Activated CD8-positive, alpha-beta T cell treated with anti-CD3 and anti-CD28 coated beads, Interleukin-2, amount 10 ng/mL, durations not matched to agents 7 days and 5 days (primary cell): ENCODE measurements at regions not wholly inside any gene's neighbourhood (a gene's known extent, or its start where the extent isn't known, plus 50 kb on each side); places are given as distances from the start of the nearest gene placed in this dataset.
"Not testable (repeated sequence)": the region's sequence is repeated elsewhere in the genome, so short reads cannot be mapped to it uniquely, and the experiment has no call there.

Experiments
- ATAC-seq: fragments of 150-1000 bp; cut with Tn5 transposase; one replicate; pipeline ENCODE4 v1.10.0; 2021; ENCODE audit warnings: moderate library complexity
- CTCF ChIA-PET: fragments of 350-600 bp; sonication (Branson Sonifier 250); formaldehyde crosslinking; loops from one replicate; lab custom pipeline; 2021; ENCODE audit warnings: antibody characterized with exemption; lab: Charles Lee
- POLR2A ChIA-PET: fragments of 350-600 bp; sonication (Branson Sonifier 250); formaldehyde crosslinking; loops from one replicate; lab custom pipeline; 2021; ENCODE audit warnings: antibody characterized with exemption; lab: Charles Lee
- DNase-seq: peaks from one replicate; pipeline ENCODE4 v3.0.0-alpha.2; 2020
- H3K27ac Mint-ChIP-seq: one replicate; pipeline ENCODE4 v1.8.0; 2021; ENCODE audit warnings: mild to moderate bottlenecking, mixed read lengths
- H3K27me3 Mint-ChIP-seq: one replicate; pipeline ENCODE4 v1.8.0; 2021; ENCODE audit warnings: low read depth, mixed read lengths
- H3K36me3 Mint-ChIP-seq: one replicate; pipeline ENCODE4 v1.8.0; 2021; ENCODE audit warnings: low read depth, mixed read lengths
- H3K4me1 Mint-ChIP-seq: one replicate; pipeline ENCODE4 v1.8.0; 2021; ENCODE audit warnings: low read depth, mixed read lengths
- H3K4me3 Mint-ChIP-seq: one replicate; pipeline ENCODE4 v1.8.0; 2021; ENCODE audit warnings: mild to moderate bottlenecking, mixed read lengths
- H3K9me3 Mint-ChIP-seq: one replicate; pipeline ENCODE4 v1.8.0; 2022; ENCODE audit warnings: mixed read lengths; ENCODE audit not compliant: insufficient read depth

DNA sequence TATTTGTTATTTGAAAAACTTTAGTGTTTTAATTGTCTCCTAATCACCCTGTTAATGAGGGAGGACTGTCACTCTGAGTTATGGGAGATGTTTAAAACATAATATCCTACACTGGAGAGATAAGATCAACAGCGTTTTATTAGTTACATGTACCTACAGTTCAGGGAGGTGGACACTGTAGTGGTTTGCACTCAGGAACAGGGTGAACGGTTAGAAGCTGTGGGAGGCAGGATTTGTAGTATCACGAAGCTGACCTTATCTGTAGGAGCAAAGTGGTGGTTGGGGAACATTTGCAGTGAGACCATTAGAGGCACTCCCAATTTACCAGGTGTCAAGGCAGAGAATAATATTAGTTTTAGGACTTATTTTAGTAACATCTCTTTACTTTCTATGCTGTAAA, 193.3 kb upstream of the KCND2 start:
- Mint-ChIP-seq H3K9me3 (peaks cover 10% of the 10 kb centered on the region), H3K27ac (no peak overlapping the region), H3K4me1 (no peaks in the 10 kb centered on the region), H3K4me3 (no peak overlapping the region), H3K36me3 (no peaks in the 10 kb centered on the region), H3K27me3 (no peaks in the 10 kb centered on the region)
- no peak for ATAC-seq
- POLR2A ChIA-PET, result no interaction called here
- no peak for DNase-seq
- CTCF ChIA-PET, result no interaction called here

- H3K27ac Mint-ChIP-seq, H3K4me1 Mint-ChIP-seq, POLR2A ChIA-PET, H3K9me3 Mint-ChIP-seq, H3K4me3 Mint-ChIP-seq, H3K36me3 Mint-ChIP-seq, CTCF ChIA-PET, ATAC-seq, DNase-seq, H3K27me3 Mint-ChIP-seq: not testable (repeated sequence)
Measured at GRCh38 chr7:120086468-120086867, 186.5 kb upstream of the KCND2 start.

- no peaks in the 10 kb centered on the region for H3K36me3 Mint-ChIP-seq
- H3K27ac Mint-ChIP-seq, result no peak overlapping the region
Measured at GRCh38 chr7:120089968-120090367, 183.0 kb upstream of the KCND2 start.

DNA sequence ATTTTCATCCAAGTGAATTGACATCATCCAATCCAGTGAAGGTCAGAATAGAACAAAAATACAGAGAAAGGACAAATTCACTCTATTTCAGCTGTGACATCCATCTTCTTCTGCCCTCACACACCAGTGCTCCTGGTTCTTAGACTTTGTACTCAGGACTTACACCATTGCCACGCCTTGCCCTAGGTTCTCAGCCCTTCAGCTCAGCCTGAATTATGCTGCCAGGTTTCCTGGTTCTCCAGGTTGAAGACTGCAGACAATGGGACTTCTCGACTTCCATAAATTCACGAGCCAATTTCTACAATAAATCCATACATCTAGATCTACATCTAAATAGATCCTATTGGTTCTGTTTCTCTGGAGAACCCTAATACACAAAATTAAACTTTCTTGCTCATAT, 181.2 kb upstream of the KCND2 start:
- no peak overlapping the region for H3K4me3 Mint-ChIP-seq
- no peaks in the 10 kb centered on the region for H3K27me3 Mint-ChIP-seq
- H3K36me3 Mint-ChIP-seq, result no peaks in the 10 kb centered on the region
- no peak overlapping the region for H3K27ac Mint-ChIP-seq
- H3K9me3 Mint-ChIP-seq, result no peaks in the 10 kb centered on the region
- no peaks in the 10 kb centered on the region for H3K4me1 Mint-ChIP-seq
- DNase-seq, result no peak
- no peak for ATAC-seq
- POLR2A ChIA-PET, result no interaction called here
- CTCF ChIA-PET, result no interaction called here

More at GRCh38 chr7:120089968-120090367, 183.0 kb upstream of the KCND2 start:
- ChIA-PET POLR2A (no interaction called here), CTCF (no interaction called here)
- peaks cover 4% of the 10 kb centered on the region for H3K9me3 Mint-ChIP-seq
- no peak for ATAC-seq
- no peaks in the 10 kb centered on the region for H3K27me3 Mint-ChIP-seq
- no peak for DNase-seq
- H3K4me1 Mint-ChIP-seq, result no peaks in the 10 kb centered on the region
- H3K4me3 Mint-ChIP-seq, result no peak overlapping the region

- no peaks in the 10 kb centered on the region for H3K27me3 Mint-ChIP-seq
- ChIA-PET POLR2A (no interaction called here), CTCF (no interaction called here)
- H3K27ac Mint-ChIP-seq, result no peak overlapping the region
- ATAC-seq, result no peak
- no peaks in the 10 kb centered on the region for H3K36me3 Mint-ChIP-seq
- H3K4me1 Mint-ChIP-seq, result no peaks in the 10 kb centered on the region
- peaks cover 5% of the 10 kb centered on the region for H3K9me3 Mint-ChIP-seq
- no peak overlapping the region for H3K4me3 Mint-ChIP-seq
- DNase-seq, result no peak
Measured at GRCh38 chr7:120097020-120097419, 176.0 kb upstream of the KCND2 start.

- Mint-ChIP-seq H3K4me1 (no peaks in the 10 kb centered on the region), H3K36me3 (no peaks in the 10 kb centered on the region), H3K4me3 (no peak overlapping the region), H3K27me3 (no peaks in the 10 kb centered on the region), H3K27ac (no peak overlapping the region), H3K9me3 (peaks cover 5% of the 10 kb centered on the region)
- ChIA-PET CTCF (no interaction called here), POLR2A (no interaction called here)
- ATAC-seq (no peak), DNase-seq (no peak)
Measured at GRCh38 chr7:120097774-120098173, 175.2 kb upstream of the KCND2 start.

GRCh38 chr7:120108376-120108775, 164.6 kb upstream of the KCND2 start:
- H3K27me3 Mint-ChIP-seq, result no peaks in the 10 kb centered on the region
- peaks cover 9% of the 10 kb centered on the region for H3K9me3 Mint-ChIP-seq
- H3K4me1 Mint-ChIP-seq, result no peaks in the 10 kb centered on the region
- DNase-seq (no peak), ATAC-seq (no peak)
- H3K4me3 Mint-ChIP-seq, result no peak overlapping the region
- no peaks in the 10 kb centered on the region for H3K36me3 Mint-ChIP-seq
- POLR2A ChIA-PET, result no interaction called here
- CTCF ChIA-PET, result no interaction called here
- no peak overlapping the region for H3K27ac Mint-ChIP-seq

DNA sequence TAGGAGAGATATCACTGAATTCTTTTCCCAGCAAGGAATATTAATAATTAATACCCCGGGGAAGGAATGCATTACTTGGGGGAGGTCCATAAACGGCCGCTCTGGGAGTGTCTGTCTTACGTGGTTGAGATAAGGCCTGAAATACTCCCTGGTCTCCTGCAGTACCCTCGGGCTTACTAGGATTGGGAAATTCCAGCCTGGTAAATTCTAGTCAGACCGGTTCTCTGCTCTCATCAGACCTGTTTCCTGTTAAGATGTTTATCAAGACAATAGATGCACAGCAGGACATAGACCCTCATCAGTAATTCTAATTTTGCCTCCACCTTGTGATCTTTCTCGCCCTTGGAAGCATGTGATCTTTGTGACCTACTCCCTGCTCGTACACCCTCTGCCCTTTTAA, 162.8 kb upstream of the KCND2 start:
- no peaks in the 10 kb centered on the region for H3K27me3 Mint-ChIP-seq
- H3K4me3 Mint-ChIP-seq, result no peak overlapping the region
- CTCF ChIA-PET, result no interaction called here
- POLR2A ChIA-PET, result no interaction called here
- H3K36me3 Mint-ChIP-seq, result no peaks in the 10 kb centered on the region
- DNase-seq (no peak), ATAC-seq (no peak)
- H3K27ac Mint-ChIP-seq, result no peak overlapping the region
- peaks cover 15% of the 10 kb centered on the region for H3K9me3 Mint-ChIP-seq
- no peaks in the 10 kb centered on the region for H3K4me1 Mint-ChIP-seq

GRCh38 chr7:120114626-120115025, 158.3 kb upstream of the KCND2 start:
- no peak overlapping the region for H3K27ac Mint-ChIP-seq
- H3K4me1 Mint-ChIP-seq, result no peaks in the 10 kb centered on the region
- ChIA-PET CTCF (no interaction called here), POLR2A (no interaction called here)
- peaks cover 13% of the 10 kb centered on the region for H3K9me3 Mint-ChIP-seq
- no peak for ATAC-seq
- no peak overlapping the region for H3K4me3 Mint-ChIP-seq
- no peaks in the 10 kb centered on the region for H3K36me3 Mint-ChIP-seq
- H3K27me3 Mint-ChIP-seq, result no peaks in the 10 kb centered on the region
- DNase-seq, result no peak

DNA sequence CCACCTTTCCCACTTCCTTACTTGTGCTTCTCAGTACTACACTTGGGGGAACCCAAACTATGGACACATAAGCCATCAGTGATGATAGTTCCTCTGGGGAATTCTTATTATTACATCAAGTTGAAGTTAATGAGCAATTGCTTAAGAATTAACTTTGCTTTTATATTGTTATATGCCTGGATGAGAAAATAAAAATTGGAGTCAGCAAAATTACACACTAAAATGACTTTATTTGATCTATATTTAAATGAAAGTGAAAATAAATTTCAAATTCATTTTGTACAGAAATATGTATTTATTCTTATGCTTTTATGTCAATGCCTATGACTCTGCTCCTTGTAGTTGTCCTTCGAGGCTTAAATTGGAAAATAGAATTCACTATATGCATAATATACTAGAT, 149.4 kb upstream of the KCND2 start:
- POLR2A ChIA-PET, result no interaction called here
- H3K36me3 Mint-ChIP-seq, result no peaks in the 10 kb centered on the region
- peaks cover 3% of the 10 kb centered on the region for H3K9me3 Mint-ChIP-seq
- DNase-seq, result no peak
- ATAC-seq, result no peak
- no peaks in the 10 kb centered on the region for H3K4me1 Mint-ChIP-seq
- CTCF ChIA-PET, result no interaction called here
- no peaks in the 10 kb centered on the region for H3K27me3 Mint-ChIP-seq
- no peak overlapping the region for H3K27ac Mint-ChIP-seq
- no peak overlapping the region for H3K4me3 Mint-ChIP-seq

GRCh38 chr7:120131096-120131839, 141.7 kb upstream of the KCND2 start:
- DNase-seq, result no peak
- H3K27ac Mint-ChIP-seq, result no peak overlapping the region

GRCh38 chr7:120138497-120138896, 134.5 kb upstream of the KCND2 start:
- Mint-ChIP-seq H3K9me3 (peaks cover 8% of the 10 kb centered on the region), H3K36me3 (no peaks in the 10 kb centered on the region), H3K27ac (no peak overlapping the region), H3K4me1 (no peaks in the 10 kb centered on the region), H3K27me3 (no peaks in the 10 kb centered on the region), H3K4me3 (no peak overlapping the region)
- DNase-seq (no peak), ATAC-seq (no peak)
- ChIA-PET CTCF (no interaction called here), POLR2A (no interaction called here)

More at GRCh38 chr7:120131096-120131839, 141.7 kb upstream of the KCND2 start:
- CTCF ChIA-PET, result no interaction called here
- no peaks in the 10 kb centered on the region for H3K27me3 Mint-ChIP-seq
- POLR2A ChIA-PET, result no interaction called here
- H3K9me3 Mint-ChIP-seq, result peaks cover 14% of the 10 kb centered on the region
- no peak overlapping the region for H3K4me3 Mint-ChIP-seq
- H3K36me3 Mint-ChIP-seq, result no peaks in the 10 kb centered on the region
- no peaks in the 10 kb centered on the region for H3K4me1 Mint-ChIP-seq
- no peak for ATAC-seq

GRCh38 chr7:120156476-120156875, 116.5 kb upstream of the KCND2 start:
- ChIA-PET POLR2A (no interaction called here), CTCF (no interaction called here)
- Mint-ChIP-seq H3K4me1 (no peaks in the 10 kb centered on the region), H3K27me3 (no peaks in the 10 kb centered on the region), H3K27ac (no peak overlapping the region), H3K9me3 (peaks cover 4% of the 10 kb centered on the region), H3K4me3 (no peak overlapping the region), H3K36me3 (no peaks in the 10 kb centered on the region)
- ATAC-seq, result no peak
- DNase-seq, result no peak
